Liver (tissue), 8 donors: ENCODE measurements at regions not wholly inside any gene's neighbourhood (a gene's known extent, or its start where the extent isn't known, plus 50 kb on each side); places are given as distances from the start of the nearest gene placed in this dataset.

ENCODE experiments used
- DNase-seq: peaks from one replicate; pipeline ENCODE4 v3.0.0-alpha.2; 2017; ENCODE audit warnings: low spot score
- H3K27ac ChIP-seq, 2 donors: one replicate each; pipeline ENCODE4 v1.7.0; 2013; ENCODE audit warnings: inconsistent platforms in 2 of 2, low read length in 2 of 2, control low read depth in 1 of 2, low read depth in 1 of 2, mild to moderate bottlenecking in 1 of 2
- H3K27me3 ChIP-seq, 4 donors: one replicate each; pipeline versions ENCODE4 v1.6.1 to v1.7.0; 2013; ENCODE audit warnings: low read length in 3 of 4, inconsistent platforms in 1 of 4, mild to moderate bottlenecking in 1 of 4, moderate library complexity in 1 of 4; ENCODE audit not compliant: control insufficient read depth in 4 of 4, insufficient read depth in 4 of 4
- H3K36me3 ChIP-seq, 4 donors: one replicate each; pipeline versions ENCODE4 v1.6.1 to v1.7.0; 2013; ENCODE audit warnings: low read length in 3 of 4, mild to moderate bottlenecking in 3 of 4, low read depth in 1 of 4, moderate library complexity in 1 of 4; ENCODE audit not compliant: control insufficient read depth in 4 of 4, insufficient read depth in 3 of 4
- H3K4me1 ChIP-seq, 4 donors: one replicate each; pipeline versions ENCODE4 v1.6.1 to v1.7.0; 2013; ENCODE audit warnings: low read length in 3 of 4, mild to moderate bottlenecking in 3 of 4, moderate library complexity in 1 of 4; ENCODE audit not compliant: control insufficient read depth in 4 of 4, insufficient read depth in 4 of 4
- H3K4me3 ChIP-seq, 3 donors: one replicate each; pipeline versions ENCODE4 v1.6.1 to v1.7.0; 2013; ENCODE audit warnings: low read length in 3 of 3, control low read depth in 1 of 3, low read depth in 1 of 3, mild to moderate bottlenecking in 1 of 3
- H3K9ac ChIP-seq, 2 donors: one replicate each; pipeline ENCODE4 v1.7.0; 2013; ENCODE audit warnings: low read length in 2 of 2, mild to moderate bottlenecking in 2 of 2, moderate library complexity in 2 of 2, control low read depth in 1 of 2, low read depth in 1 of 2
- H3K9me3 ChIP-seq, 4 donors: one replicate each; pipeline versions ENCODE4 v1.6.1 to v1.7.0; 2013; ENCODE audit warnings: low read length in 3 of 4; ENCODE audit not compliant: control insufficient read depth in 4 of 4
- EGR1 ChIP-seq, 2 donors: IDR thresholded peaks; 2 replicates each; pipeline ENCODE4 v1.6.1; 2016 to 2018; ENCODE audit warnings: antibody characterized with exemption in 2 of 2, low read depth in 2 of 2
- FOXA1 ChIP-seq: IDR thresholded peaks from 2 replicates; pipeline ENCODE4 v1.6.1; 2016; ENCODE audit warnings: antibody characterized with exemption
- FOXA2 ChIP-seq: IDR thresholded peaks from 2 replicates; pipeline ENCODE4 v1.6.1; 2016; ENCODE audit warnings: antibody characterized with exemption
- GABPA ChIP-seq, 2 donors: IDR thresholded peaks in 1 of 2; conservative IDR thresholded peaks in 1 of 2; 2 replicates each; pipeline ENCODE4 v1.6.1; 2016; ENCODE audit warnings: antibody characterized with exemption in 2 of 2, mild to moderate bottlenecking in 1 of 2, moderate library complexity in 1 of 2
- HNF4A ChIP-seq, 2 donors: conservative IDR thresholded peaks; 2 replicates each; pipeline ENCODE4 v1.6.1; 2016; ENCODE audit warnings: antibody characterized with exemption in 2 of 2, mild to moderate bottlenecking in 2 of 2
- HNF4G ChIP-seq: IDR thresholded peaks from 2 replicates; pipeline ENCODE4 v1.6.1; 2016; ENCODE audit warnings: antibody characterized with exemption
- JUND ChIP-seq, 2 donors: IDR thresholded peaks; 2 replicates each; pipeline ENCODE4 v1.6.1; 2016; ENCODE audit warnings: antibody characterized with exemption in 2 of 2
- NR2F2 ChIP-seq: IDR thresholded peaks from 2 replicates; pipeline ENCODE4 v1.6.1; 2016; ENCODE audit warnings: antibody characterized with exemption
- RAD21 ChIP-seq, 2 donors: IDR thresholded peaks; 2 replicates each; pipeline ENCODE4 v1.6.1; 2016; ENCODE audit warnings: antibody characterized with exemption in 2 of 2, mild to moderate bottlenecking in 2 of 2
- REST ChIP-seq: IDR thresholded peaks from 2 replicates; pipeline ENCODE4 v1.6.1; 2016; ENCODE audit warnings: antibody characterized with exemption, mild to moderate bottlenecking
- RXRA ChIP-seq, 2 donors: IDR thresholded peaks; 2 replicates each; pipeline ENCODE4 v1.6.1; 2017 to 2018; ENCODE audit warnings: antibody characterized with exemption in 2 of 2, mild to moderate bottlenecking in 1 of 2
- SP1 ChIP-seq: IDR thresholded peaks from 2 replicates; pipeline ENCODE4 v1.6.1; 2018; ENCODE audit warnings: antibody characterized with exemption, mild to moderate bottlenecking
- TAF1 ChIP-seq: conservative IDR thresholded peaks from 2 replicates; pipeline ENCODE4 v1.6.1; 2016; ENCODE audit warnings: antibody characterized with exemption, mild to moderate bottlenecking
- YY1 ChIP-seq: IDR thresholded peaks from 2 replicates; pipeline ENCODE4 v1.6.1; 2016; ENCODE audit warnings: antibody characterized with exemption, mild to moderate bottlenecking
- WGBS: extraction: QIAGEN DNeasy Blood & Tissue Kit; methylation state at CpG from one replicate; pipeline ENCODE4 v1.1.7; 2013; 5-methylcytosine and 5-hydroxymethylcytosine counted together
- TF ChIP-seq, protein P1 (sequence below): fragments of 150-350 bp; IDR thresholded peaks from 2 replicates; pipeline ENCODE4 v1.5.1; 2017; ENCODE audit warnings: improper control_type of control experiment, low read depth, low read length; ENCODE audit not compliant: missing input control
- TF ChIP-seq, protein P2 (sequence below): IDR thresholded peaks from 2 replicates; pipeline ENCODE4 v1.6.1; 2016; ENCODE audit warnings: antibody characterized with exemption
- TF ChIP-seq, protein P3 (sequence below): IDR thresholded peaks from 2 replicates; pipeline ENCODE4 v1.6.1; 2016; ENCODE audit warnings: antibody characterized with exemption
- TF ChIP-seq, protein P4 (sequence below): IDR thresholded peaks from 2 replicates; pipeline ENCODE4 v1.6.1; 2016; ENCODE audit warnings: antibody characterized with exemption
- donor health status: healthy.
- donor health status: healthy.
- donor health status: healthy.
- donor health status: healthy.
- donor health status: healthy.

- TF ChIP-seq REST: no peak
- no peak for TF ChIP-seq RAD21 (IDR thresholded peaks at IDR 0.05)
- TF ChIP-seq RXRA (IDR thresholded peaks at IDR 0.05): no peak
- no peak for TF ChIP-seq HNF4G
- TF ChIP-seq FOXA1: no peak
- TF ChIP-seq GABPA (IDR thresholded peaks at IDR 0.05 in 1 of 2, conservative IDR thresholded peaks at IDR 0.05 in 1 of 2): no peak
Measured at GRCh38 chr1:59108481-59109317, 188.2 kb upstream of the FGGY start (continued).

- Histone ChIP-seq H3K36me3 (no peaks in the 10 kb centered on the region), H3K27me3 (no peaks in the 10 kb centered on the region), H3K27ac (no peak overlapping the region), H3K9me3 (no peaks in the 10 kb centered on the region), H3K4me3 (no peak overlapping the region), H3K4me1 (no peaks in the 10 kb centered on the region), H3K9ac (no peak overlapping the region)
- 94% methylated on average over 1 of the region's 1 CpG for WGBS
- DNase-seq: no peak
- TF ChIP-seq, protein P1, sequence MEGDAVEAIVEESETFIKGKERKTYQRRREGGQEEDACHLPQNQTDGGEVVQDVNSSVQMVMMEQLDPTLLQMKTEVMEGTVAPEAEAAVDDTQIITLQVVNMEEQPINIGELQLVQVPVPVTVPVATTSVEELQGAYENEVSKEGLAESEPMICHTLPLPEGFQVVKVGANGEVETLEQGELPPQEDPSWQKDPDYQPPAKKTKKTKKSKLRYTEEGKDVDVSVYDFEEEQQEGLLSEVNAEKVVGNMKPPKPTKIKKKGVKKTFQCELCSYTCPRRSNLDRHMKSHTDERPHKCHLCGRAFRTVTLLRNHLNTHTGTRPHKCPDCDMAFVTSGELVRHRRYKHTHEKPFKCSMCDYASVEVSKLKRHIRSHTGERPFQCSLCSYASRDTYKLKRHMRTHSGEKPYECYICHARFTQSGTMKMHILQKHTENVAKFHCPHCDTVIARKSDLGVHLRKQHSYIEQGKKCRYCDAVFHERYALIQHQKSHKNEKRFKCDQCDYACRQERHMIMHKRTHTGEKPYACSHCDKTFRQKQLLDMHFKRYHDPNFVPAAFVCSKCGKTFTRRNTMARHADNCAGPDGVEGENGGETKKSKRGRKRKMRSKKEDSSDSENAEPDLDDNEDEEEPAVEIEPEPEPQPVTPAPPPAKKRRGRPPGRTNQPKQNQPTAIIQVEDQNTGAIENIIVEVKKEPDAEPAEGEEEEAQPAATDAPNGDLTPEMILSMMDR: no peak
- TF ChIP-seq RXRA (IDR thresholded peaks at IDR 0.05) (no peak), FOXA1 (no peak), RAD21 (IDR thresholded peaks at IDR 0.05) (no peak), GABPA (IDR thresholded peaks at IDR 0.05 in 1 of 2, conservative IDR thresholded peaks at IDR 0.05 in 1 of 2) (no peak), HNF4A (conservative IDR thresholded peaks at IDR 0.05) (no peak), SP1 (no peak), JUND (IDR thresholded peaks at IDR 0.05) (no peak), YY1 (no peak), EGR1 (IDR thresholded peaks at IDR 0.05; ENCODE audit: low read depth in 2 of 2) (no peak), HNF4G (no peak), TAF1 (no peak), FOXA2 (no peak), NR2F2 (no peak), REST (no peak)
- TF ChIP-seq, protein P2, sequence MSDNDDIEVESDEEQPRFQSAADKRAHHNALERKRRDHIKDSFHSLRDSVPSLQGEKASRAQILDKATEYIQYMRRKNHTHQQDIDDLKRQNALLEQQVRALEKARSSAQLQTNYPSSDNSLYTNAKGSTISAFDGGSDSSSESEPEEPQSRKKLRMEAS: no peak
- TF ChIP-seq, protein P3, sequence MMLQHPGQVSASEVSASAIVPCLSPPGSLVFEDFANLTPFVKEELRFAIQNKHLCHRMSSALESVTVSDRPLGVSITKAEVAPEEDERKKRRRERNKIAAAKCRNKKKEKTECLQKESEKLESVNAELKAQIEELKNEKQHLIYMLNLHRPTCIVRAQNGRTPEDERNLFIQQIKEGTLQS: no peak
- TF ChIP-seq, protein P4, sequence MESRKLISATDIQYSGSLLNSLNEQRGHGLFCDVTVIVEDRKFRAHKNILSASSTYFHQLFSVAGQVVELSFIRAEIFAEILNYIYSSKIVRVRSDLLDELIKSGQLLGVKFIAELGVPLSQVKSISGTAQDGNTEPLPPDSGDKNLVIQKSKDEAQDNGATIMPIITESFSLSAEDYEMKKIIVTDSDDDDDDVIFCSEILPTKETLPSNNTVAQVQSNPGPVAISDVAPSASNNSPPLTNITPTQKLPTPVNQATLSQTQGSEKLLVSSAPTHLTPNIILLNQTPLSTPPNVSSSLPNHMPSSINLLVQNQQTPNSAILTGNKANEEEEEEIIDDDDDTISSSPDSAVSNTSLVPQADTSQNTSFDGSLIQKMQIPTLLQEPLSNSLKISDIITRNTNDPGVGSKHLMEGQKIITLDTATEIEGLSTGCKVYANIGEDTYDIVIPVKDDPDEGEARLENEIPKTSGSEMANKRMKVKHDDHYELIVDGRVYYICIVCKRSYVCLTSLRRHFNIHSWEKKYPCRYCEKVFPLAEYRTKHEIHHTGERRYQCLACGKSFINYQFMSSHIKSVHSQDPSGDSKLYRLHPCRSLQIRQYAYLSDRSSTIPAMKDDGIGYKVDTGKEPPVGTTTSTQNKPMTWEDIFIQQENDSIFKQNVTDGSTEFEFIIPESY: no peak
Measured at GRCh38 chr1:59110271-59110670, 186.6 kb upstream of the FGGY start.
